H1 (cell line): ENCODE measurements at regions not wholly inside any gene's neighbourhood (a gene's known extent, or its start where the extent isn't known, plus 50 kb on each side); places are given as distances from the start of the nearest gene placed in this dataset.

Experiments
- CTCF ChIA-PET: fragments of 300-600 bp; sonication (Branson Sonifier 250); formaldehyde crosslinking; loops from one replicate; lab custom pipeline; 2021; ENCODE audit not compliant: partially characterized antibody; lab: Charles Lee
- POLR2A ChIA-PET: fragments of 300-600 bp; sonication (Branson Sonifier 250); formaldehyde crosslinking; loops from one replicate; lab custom pipeline; 2021; ENCODE audit warnings: inconsistent platforms; ENCODE audit not compliant: partially characterized antibody; lab: Charles Lee
- DNase-seq, 2 experiments: peaks; one replicate each; pipeline versions ENCODE4 v3.0.0 to v3.0.0-alpha.2; 2010 to 2022; ENCODE audit warnings: low spot score in 2 of 2, low read depth in 1 of 2, mixed read lengths in 1 of 2
- FAIRE-seq: peaks from 2 replicates; lab custom pipeline; 2011; peaks lifted over from hg19 to GRCh38; lab: Jason Lieb, UNC
- H2AFZ ChIP-seq: 2 replicates; pipeline ENCODE4 v1.8.1; 2012; ENCODE audit warnings: low read length, inconsistent platforms
- H2AK5ac ChIP-seq: 2 replicates; pipeline ENCODE4 v1.6.1; 2013; ENCODE audit warnings: low read depth, low read length
- H2BK120ac ChIP-seq: replicated peaks from 2 replicates; pipeline ENCODE3; 2013; ENCODE audit warnings: low read depth, low read length, inconsistent platforms
- H2BK12ac ChIP-seq: 2 replicates; pipeline ENCODE4 v1.6.1; 2013; ENCODE audit warnings: low read depth, low read length
- H2BK15ac ChIP-seq: 2 replicates; pipeline ENCODE4 v1.6.1; 2013; ENCODE audit warnings: low read length
- H2BK20ac ChIP-seq: 2 replicates; pipeline ENCODE4 v1.6.1; 2013; ENCODE audit warnings: low read length
- H2BK5ac ChIP-seq: 2 replicates; pipeline ENCODE4 v1.6.1; 2013; ENCODE audit warnings: low read depth, low read length
- H3K14ac ChIP-seq: 2 replicates; pipeline ENCODE4 v1.6.1; 2013; ENCODE audit warnings: inconsistent platforms; ENCODE audit not compliant: insufficient read length
- H3K18ac ChIP-seq: 2 replicates; pipeline ENCODE4 v1.6.1; 2013; ENCODE audit warnings: low read length; ENCODE audit errors: extremely low read depth
- H3K23ac ChIP-seq: 2 replicates; pipeline ENCODE4 v1.6.1; 2013; ENCODE audit warnings: inconsistent platforms; ENCODE audit not compliant: insufficient read length
- H3K23me2 ChIP-seq: 2 replicates; pipeline ENCODE4 v1.6.1; 2013; ENCODE audit warnings: low read depth, low read length
- H3K27ac ChIP-seq: 2 replicates; pipeline ENCODE4 v1.6.1; 2011; ENCODE audit warnings: low read depth, low read length, inconsistent platforms
- H3K27me3 ChIP-seq, 4 experiments: replicated peaks in 1 of 4; 1 replicate in 1 of 4; 2 replicates in 3 of 4; pipeline versions ENCODE4 v1.6.1 to v1.8.1; 2011 to 2013; ENCODE audit warnings: low read length in 3 of 4, mild to moderate bottlenecking in 3 of 4, inconsistent platforms in 2 of 4, mixed read lengths in 2 of 4, moderate library complexity in 1 of 4; ENCODE audit not compliant: control insufficient read depth in 3 of 4, insufficient read depth in 3 of 4; ENCODE audit errors: extremely low read depth in 1 of 4
- H3K36me3 ChIP-seq, 4 experiments: 2 replicates each; pipeline versions ENCODE4 v1.6.1 to v1.8.1; 2011 to 2013; ENCODE audit warnings: mild to moderate bottlenecking in 4 of 4, low read length in 3 of 4, moderate library complexity in 2 of 4, control low read depth in 1 of 4, inconsistent platforms in 1 of 4; ENCODE audit not compliant: insufficient read depth in 4 of 4, control insufficient read depth in 2 of 4
- H3K4ac ChIP-seq: replicated peaks from 2 replicates; pipeline ENCODE3; 2013; ENCODE audit warnings: low read length, low read depth, mixed read lengths, inconsistent platforms; ENCODE audit not compliant: insufficient read length
- H3K4me1 ChIP-seq, 4 experiments: replicated peaks in 1 of 4; 1 replicate in 1 of 4; 2 replicates in 3 of 4; pipeline versions ENCODE4 v1.6.1 to v1.8.1; 2011 to 2013; ENCODE audit warnings: low read length in 3 of 4, inconsistent platforms in 2 of 4, mixed read lengths in 1 of 4; ENCODE audit not compliant: insufficient read depth in 4 of 4, control insufficient read depth in 3 of 4
- H3K4me2 ChIP-seq, 2 experiments: 2 replicates each; pipeline versions ENCODE4 v1.6.1 to v1.8.1; 2011 to 2013; ENCODE audit warnings: low read depth in 2 of 2, low read length in 2 of 2, control low read depth in 1 of 2, inconsistent platforms in 1 of 2, mild to moderate bottlenecking in 1 of 2; ENCODE audit not compliant: insufficient read depth in 1 of 2
- H3K4me3 ChIP-seq, 4 experiments: fragments of 200-600, 300-600 bp in 1 of 4; sonication (generic), shearing (Covaris generic), sonication (Bioruptor Twin) in 1 of 4; 2 replicates each; pipeline versions ENCODE4 v1.5.1 to v1.8.1; 2011 to 2016; ENCODE audit warnings: low read length in 4 of 4, low read depth in 3 of 4, control low read depth in 2 of 4, inconsistent platforms in 2 of 4, mild to moderate bottlenecking in 2 of 4, mixed read lengths in 1 of 4, moderate library complexity in 1 of 4; ENCODE audit not compliant: insufficient read depth in 2 of 4; ENCODE audit errors: extremely low read depth in 1 of 4
- H3K56ac ChIP-seq: replicated peaks from 2 replicates; pipeline ENCODE3; 2013; ENCODE audit warnings: low read depth, mild to moderate bottlenecking, mixed read lengths, low read length, inconsistent platforms; ENCODE audit not compliant: insufficient read length
- H3K79me1 ChIP-seq: 2 replicates; pipeline ENCODE4 v1.6.1; 2013; ENCODE audit warnings: low read depth, low read length, control low read depth
- H3K79me2 ChIP-seq, 2 experiments: 2 replicates each; pipeline versions ENCODE4 v1.6.1 to v1.8.1; 2012 to 2013; ENCODE audit warnings: low read length in 2 of 2, mild to moderate bottlenecking in 2 of 2, inconsistent platforms in 1 of 2; ENCODE audit not compliant: insufficient read depth in 2 of 2, control insufficient read depth in 1 of 2
- H3K9ac ChIP-seq, 4 experiments: replicated peaks in 1 of 4; 1 replicate in 1 of 4; 2 replicates in 3 of 4; pipeline versions ENCODE4 v1.6.1 to v1.8.1; 2011 to 2013; ENCODE audit warnings: low read depth in 3 of 4, low read length in 3 of 4, control low read depth in 2 of 4, mild to moderate bottlenecking in 2 of 4, moderate library complexity in 2 of 4, inconsistent platforms in 1 of 4; ENCODE audit errors: extremely low read depth in 1 of 4
- H3K9me3 ChIP-seq, 2 experiments: 2 replicates each; pipeline versions ENCODE4 v1.6.1 to v1.8.1; 2012 to 2013; ENCODE audit warnings: mild to moderate bottlenecking in 2 of 2, moderate library complexity in 2 of 2, control low read depth in 1 of 2, inconsistent platforms in 1 of 2, low read depth in 1 of 2, low read length in 1 of 2, mixed read lengths in 1 of 2; ENCODE audit not compliant: insufficient read depth in 2 of 2
- H4K20me1 ChIP-seq, 2 experiments: replicated peaks in 1 of 2; 2 replicates each; pipeline versions ENCODE3 to v1.8.1; 2011 to 2013; ENCODE audit warnings: inconsistent platforms in 2 of 2, low read length in 2 of 2, mild to moderate bottlenecking in 1 of 2; ENCODE audit not compliant: insufficient read depth in 2 of 2, control insufficient read depth in 1 of 2
- H4K5ac ChIP-seq: 2 replicates; pipeline ENCODE4 v1.6.1; 2013; ENCODE audit warnings: low read length, low read depth, mixed read lengths, inconsistent platforms; ENCODE audit not compliant: insufficient read length
- H4K8ac ChIP-seq: 2 replicates; pipeline ENCODE4 v1.8.0; 2013; ENCODE audit warnings: mild to moderate bottlenecking, moderate library complexity, low read length, inconsistent platforms; ENCODE audit not compliant: insufficient read depth; ENCODE audit errors: extremely low read depth
- H4K91ac ChIP-seq: replicated peaks from 2 replicates; pipeline ENCODE3; 2013; ENCODE audit warnings: low read length, mixed read lengths, inconsistent platforms; ENCODE audit not compliant: insufficient read length
- BCL11A ChIP-seq, 2 experiments: IDR thresholded peaks; one replicate each; pipeline ENCODE4 v1.6.1; 2011; ENCODE audit warnings: low read depth in 2 of 2, low read length in 2 of 2, mild to moderate bottlenecking in 2 of 2
- CEBPB ChIP-seq: IDR thresholded peaks from 2 replicates; pipeline ENCODE4 v1.6.1; 2012; ENCODE audit warnings: low read depth, low read length
- CHD1 ChIP-seq: IDR thresholded peaks from 2 replicates; pipeline ENCODE4 v1.6.1; 2012; ENCODE audit warnings: low read depth, low read length, improper control_type of control experiment
- CHD2 ChIP-seq: IDR thresholded peaks from 2 replicates; pipeline ENCODE4 v1.6.1; 2012; ENCODE audit warnings: low read length, improper control_type of control experiment
- EGR1 ChIP-seq: IDR thresholded peaks from 2 replicates; pipeline ENCODE4 v1.6.1; 2011; ENCODE audit warnings: low read depth, low read length, borderline replicate concordance
- EZH2 ChIP-seq: fragments of 200-600 bp; sonication (generic); IDR thresholded peaks from 2 replicates; pipeline ENCODE4 v1.7.1; 2012; ENCODE audit warnings: low read depth, mild to moderate bottlenecking, moderate library complexity, low read length, inconsistent platforms; ENCODE audit not compliant: severe bottlenecking
- GABPA ChIP-seq: IDR thresholded peaks from 2 replicates; pipeline ENCODE4 v1.6.1; 2011; ENCODE audit warnings: mild to moderate bottlenecking, low read length, moderate library complexity, borderline replicate concordance; ENCODE audit not compliant: insufficient read depth
- JUND ChIP-seq: IDR thresholded peaks from 2 replicates; pipeline ENCODE4 v1.6.1; 2011; ENCODE audit warnings: mild to moderate bottlenecking, improper control_type of control experiment, low read length
- KDM1A ChIP-seq: fragments of 200-600, 300-600 bp; sonication (generic); IDR thresholded peaks from 2 replicates; pipeline ENCODE4 v1.7.1; 2016; ENCODE audit warnings: mild to moderate bottlenecking, low read length, borderline replicate concordance
- KDM4A ChIP-seq: IDR thresholded peaks from one replicate; pipeline ENCODE4 v1.7.1; 2012; ENCODE audit warnings: low read depth, mild to moderate bottlenecking, moderate library complexity, low read length, inconsistent platforms; ENCODE audit not compliant: severe bottlenecking
- MAFK ChIP-seq: IDR thresholded peaks from 2 replicates; pipeline ENCODE4 v1.6.1; 2012; ENCODE audit warnings: low read depth, mild to moderate bottlenecking, improper control_type of control experiment, low read length
- NANOG ChIP-seq: IDR thresholded peaks from 2 replicates; pipeline ENCODE4 v1.6.1; 2011; ENCODE audit warnings: low read length, low read depth, mild to moderate bottlenecking, inconsistent platforms; ENCODE audit not compliant: insufficient read depth, poor library complexity, severe bottlenecking
- RNF2 ChIP-seq: fragments of 200-900, 300-1000 bp; sonication (generic); IDR thresholded peaks from 2 replicates; pipeline ENCODE4 v1.7.1; 2016; ENCODE audit warnings: borderline replicate concordance, low read depth, mild to moderate bottlenecking, antibody characterized with exemption, low read length; ENCODE audit not compliant: poor library complexity, severe bottlenecking; ENCODE audit errors: missing control alignments
- SP1 ChIP-seq: IDR thresholded peaks from 2 replicates; pipeline ENCODE4 v1.6.1; 2011; ENCODE audit warnings: low read depth, low read length
- SP2 ChIP-seq: IDR thresholded peaks from 2 replicates; pipeline ENCODE4 v1.6.1; 2012; ENCODE audit warnings: mild to moderate bottlenecking, low read length, inconsistent platforms
- SUZ12 ChIP-seq: fragments of 200-600 bp; sonication (generic); IDR thresholded peaks from 2 replicates; pipeline ENCODE4 v1.6.1; 2012; ENCODE audit warnings: mild to moderate bottlenecking, inconsistent platforms, low read length, moderate library complexity, mixed read lengths
- TEAD4 ChIP-seq: IDR thresholded peaks from 2 replicates; pipeline ENCODE4 v1.6.1; 2012; ENCODE audit warnings: low read depth, low read length, inconsistent platforms, mixed read lengths

DNA sequence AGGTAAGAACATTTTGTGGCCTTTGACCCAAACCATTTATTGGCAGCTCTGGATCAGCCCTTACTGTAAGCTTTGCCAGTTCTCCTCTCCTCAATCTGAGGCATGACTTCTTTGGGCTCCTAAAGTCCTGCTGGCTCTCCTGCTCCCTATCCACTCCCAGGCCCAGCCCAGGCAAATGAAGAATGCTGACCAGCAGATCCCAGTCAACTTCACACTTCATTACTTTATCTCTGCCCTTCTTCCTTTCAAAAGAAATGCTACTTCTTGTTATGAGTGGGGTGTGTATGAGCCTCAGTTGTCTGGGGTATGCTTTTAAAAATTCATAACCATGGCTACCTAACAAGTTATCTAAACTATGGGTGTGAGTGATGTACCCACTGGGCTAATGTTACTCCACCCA is 479.6 kb downstream of the ACTL7B start:
- no peak for FAIRE-seq
- POLR2A ChIA-PET, result no interaction called here
- no peaks in the 10 kb centered on the region for H3K27me3 ChIP-seq
- H3K18ac ChIP-seq, result no peak overlapping the region
- no peak overlapping the region for H3K56ac ChIP-seq
- DNase-seq, result no peak
- H3K4me3 ChIP-seq, result no peak overlapping the region
- no peak overlapping the region for H4K5ac ChIP-seq
- no peak overlapping the region for H3K9ac ChIP-seq
- no peak overlapping the region for H3K23ac ChIP-seq
- no peaks in the 10 kb centered on the region for H3K23me2 ChIP-seq
- no peak overlapping the region for H2AK5ac ChIP-seq
- no peak overlapping the region for H3K4me2 ChIP-seq
- H3K14ac ChIP-seq, result no peak overlapping the region
- H2BK15ac ChIP-seq, result no peak overlapping the region
- H2BK5ac ChIP-seq, result no peak overlapping the region
- TF ChIP-seq SP2 (no peak), KDM4A (no peak), SUZ12 (no peak), MAFK (no peak), BCL11A (IDR thresholded peaks at IDR 0.05; ENCODE audit: low read depth in 2 of 2, low read length in 2 of 2) (no peak), EZH2 (no peak), SP1 (no peak), GABPA (no peak), RNF2 (no peak), NANOG (no peak), CHD1 (no peak), KDM1A (no peak), TEAD4 (no peak), CHD2 (no peak), EGR1 (no peak), CEBPB (no peak), JUND (no peak)
- TF ChIP-seq, all 59 proteins: peak for 0
- H3K4ac ChIP-seq, result no peak overlapping the region
- H4K91ac ChIP-seq, result no peak overlapping the region
- H3K79me2 ChIP-seq, result no peaks in the 10 kb centered on the region
- no peaks in the 10 kb centered on the region for H3K4me1 ChIP-seq
- no peaks in the 10 kb centered on the region for H3K9me3 ChIP-seq
- no peak overlapping the region for H2BK12ac ChIP-seq
- CTCF ChIA-PET, result interaction anchor here (0.6 kb wide), 1 partner anchor 93 kb away, joined by 3 read pairs; no protein-coding TSS in a partner anchor
- H3K27ac ChIP-seq, result no peak overlapping the region
- H4K20me1 ChIP-seq, result no peaks in the 10 kb centered on the region
- H2BK20ac ChIP-seq, result no peak overlapping the region
- H2AFZ ChIP-seq, result no peak overlapping the region
- no peak overlapping the region for H4K8ac ChIP-seq
- H3K79me1 ChIP-seq, result no peaks in the 10 kb centered on the region
- H2BK120ac ChIP-seq, result no peak overlapping the region
- H3K36me3 ChIP-seq, result no peaks in the 10 kb centered on the region
